HCEC 1CT (cell line): ENCODE measurements at regions not wholly inside any gene's neighbourhood (a gene's known extent, or its start where the extent isn't known, plus 50 kb on each side); places are given as distances from the start of the nearest gene placed in this dataset.

Experiments
- DNase-seq: peaks from one replicate; pipeline ENCODE4 v3.0.0-alpha.2; 2017

- no peak for DNase-seq
Observed at GRCh38 chr18:44625386-44625785, 55.3 kb upstream of the SETBP1 start.

DNA sequence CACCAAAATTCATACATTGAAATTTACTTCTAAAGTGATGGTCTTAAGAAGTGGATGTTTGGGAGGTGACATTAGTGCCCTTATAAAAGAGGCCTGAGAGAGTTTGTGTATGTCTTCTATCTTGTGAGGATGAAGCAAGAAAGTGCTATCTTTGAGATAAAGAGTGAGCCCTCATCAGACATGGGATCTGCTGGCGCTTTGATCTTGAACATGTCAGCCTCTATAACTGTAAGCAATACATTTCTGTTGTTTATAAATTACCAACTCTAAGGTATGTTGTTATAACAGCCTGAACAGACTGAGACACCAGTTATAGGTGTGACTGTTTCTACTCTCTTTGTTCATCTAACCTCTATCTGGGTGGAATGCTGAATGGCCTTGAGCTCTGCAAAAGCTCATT, 54.5 kb upstream of the SETBP1 start:
- DNase-seq, result no peak

DNA sequence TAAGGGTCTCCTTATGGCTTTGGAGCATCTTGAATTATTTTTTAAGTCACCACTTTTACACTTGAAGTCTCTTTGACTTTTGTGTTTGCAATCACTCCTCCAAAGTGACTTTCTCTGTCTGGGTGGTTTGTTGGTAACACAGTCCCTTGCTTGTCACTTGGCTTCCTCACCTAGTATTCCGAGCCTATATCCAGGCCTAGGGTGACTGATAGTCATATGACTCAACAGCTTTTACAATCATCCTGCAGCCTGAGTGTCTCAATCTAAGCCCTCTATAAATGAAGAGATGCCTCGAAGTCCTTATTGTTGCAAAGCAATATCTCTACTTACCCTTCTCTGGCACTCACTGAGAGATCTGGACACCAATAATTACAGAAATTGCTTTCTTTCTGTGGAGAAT, 53.9 kb upstream of the SETBP1 start:
- no peak for DNase-seq

- DNase-seq, result no peak
Observed at GRCh38 chr18:44627280-44627679, 53.4 kb upstream of the SETBP1 start.

GRCh38 chr18:44629406-44629805, 51.3 kb upstream of the SETBP1 start:
- no peak for DNase-seq

DNA sequence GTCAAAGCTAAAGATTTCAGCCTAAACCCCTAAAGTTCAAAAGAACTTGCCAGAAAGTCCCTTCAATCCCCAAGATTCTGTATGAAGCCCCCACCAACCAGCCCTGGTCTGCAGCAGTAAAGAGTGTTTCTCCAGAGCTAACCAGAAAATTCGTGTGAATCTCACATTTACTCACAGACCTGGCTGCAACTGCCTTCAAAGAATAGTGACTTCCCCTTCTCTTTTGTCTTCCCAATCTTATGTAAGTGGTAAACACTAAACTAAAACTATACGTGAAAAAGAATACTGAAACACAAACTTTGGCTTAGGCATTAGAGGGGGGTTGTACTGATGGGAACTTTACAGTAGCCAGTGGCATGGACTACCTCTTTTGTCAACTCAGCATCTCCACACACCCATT, 50.6 kb upstream of the SETBP1 start:
- DNase-seq, result no peak
